ENCODE measurements at regions not wholly inside any gene's neighbourhood (a gene's known extent, or its start where the extent isn't known, plus 50 kb on each side); places are given as distances from the start of the nearest gene placed in this dataset.

GRCh38 chr12:90045559-90045958 is 336.9 kb upstream of the ATP2B1 start:
- TF ChIP-seq, protein P1, sequence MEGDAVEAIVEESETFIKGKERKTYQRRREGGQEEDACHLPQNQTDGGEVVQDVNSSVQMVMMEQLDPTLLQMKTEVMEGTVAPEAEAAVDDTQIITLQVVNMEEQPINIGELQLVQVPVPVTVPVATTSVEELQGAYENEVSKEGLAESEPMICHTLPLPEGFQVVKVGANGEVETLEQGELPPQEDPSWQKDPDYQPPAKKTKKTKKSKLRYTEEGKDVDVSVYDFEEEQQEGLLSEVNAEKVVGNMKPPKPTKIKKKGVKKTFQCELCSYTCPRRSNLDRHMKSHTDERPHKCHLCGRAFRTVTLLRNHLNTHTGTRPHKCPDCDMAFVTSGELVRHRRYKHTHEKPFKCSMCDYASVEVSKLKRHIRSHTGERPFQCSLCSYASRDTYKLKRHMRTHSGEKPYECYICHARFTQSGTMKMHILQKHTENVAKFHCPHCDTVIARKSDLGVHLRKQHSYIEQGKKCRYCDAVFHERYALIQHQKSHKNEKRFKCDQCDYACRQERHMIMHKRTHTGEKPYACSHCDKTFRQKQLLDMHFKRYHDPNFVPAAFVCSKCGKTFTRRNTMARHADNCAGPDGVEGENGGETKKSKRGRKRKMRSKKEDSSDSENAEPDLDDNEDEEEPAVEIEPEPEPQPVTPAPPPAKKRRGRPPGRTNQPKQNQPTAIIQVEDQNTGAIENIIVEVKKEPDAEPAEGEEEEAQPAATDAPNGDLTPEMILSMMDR (IDR thresholded peaks at IDR 0.05) = no peak

DNA sequence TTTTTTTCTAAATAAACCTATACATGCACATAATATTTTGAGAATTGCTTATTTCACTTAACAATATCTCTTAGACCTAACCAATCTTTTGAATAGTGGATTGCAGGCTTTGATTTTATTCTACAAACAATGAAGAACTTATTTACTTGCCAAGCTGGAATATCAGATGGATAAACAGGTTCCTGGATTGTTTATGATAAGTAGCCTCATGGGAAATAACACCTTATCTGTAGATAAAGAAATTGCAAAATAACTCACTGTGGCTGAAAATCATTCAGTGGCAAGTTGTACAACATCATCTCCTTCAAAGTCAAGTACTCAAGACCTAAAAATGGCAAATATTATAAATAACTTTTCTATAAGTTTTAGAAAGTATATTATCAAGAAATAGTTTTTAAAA is 335.4 kb upstream of the ATP2B1 start:
- TF ChIP-seq, protein P1 (IDR thresholded peaks at IDR 0.05) = no peak

DNA sequence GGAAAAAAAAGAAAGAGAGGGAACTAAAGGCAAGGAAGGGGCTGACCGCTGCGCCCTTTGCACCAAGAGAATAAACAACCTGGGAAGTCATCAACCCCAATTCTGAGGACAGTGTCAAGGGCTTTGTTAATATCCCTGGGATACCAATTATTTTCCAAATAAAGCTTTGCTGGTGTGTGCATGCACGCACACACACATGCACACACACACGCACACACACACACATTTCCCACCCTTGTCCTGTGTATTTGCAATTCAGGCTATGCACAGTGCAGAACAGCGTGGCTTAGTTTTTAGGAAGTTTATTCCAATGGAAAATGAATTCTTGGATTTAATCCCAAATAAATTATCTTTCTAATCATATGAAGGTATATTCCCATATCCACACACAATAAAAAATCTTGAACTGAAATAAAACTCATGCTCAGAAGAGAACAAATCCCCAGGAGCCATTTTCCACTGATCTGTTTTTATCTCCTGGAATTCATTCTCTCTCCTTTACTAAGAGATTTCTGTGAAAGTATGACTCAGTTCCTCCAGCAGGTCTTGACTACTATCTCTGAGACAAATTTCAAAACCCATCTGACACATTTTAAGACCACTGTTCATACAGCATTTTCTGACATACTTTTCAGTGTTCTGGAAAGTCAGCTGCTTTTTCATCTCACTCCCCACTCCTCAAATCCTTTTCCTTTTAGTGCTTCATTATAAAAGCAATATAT is 334.4 kb upstream of the ATP2B1 start:
- TF ChIP-seq, protein P1 (IDR thresholded peaks at IDR 0.05) = no peak

DNA sequence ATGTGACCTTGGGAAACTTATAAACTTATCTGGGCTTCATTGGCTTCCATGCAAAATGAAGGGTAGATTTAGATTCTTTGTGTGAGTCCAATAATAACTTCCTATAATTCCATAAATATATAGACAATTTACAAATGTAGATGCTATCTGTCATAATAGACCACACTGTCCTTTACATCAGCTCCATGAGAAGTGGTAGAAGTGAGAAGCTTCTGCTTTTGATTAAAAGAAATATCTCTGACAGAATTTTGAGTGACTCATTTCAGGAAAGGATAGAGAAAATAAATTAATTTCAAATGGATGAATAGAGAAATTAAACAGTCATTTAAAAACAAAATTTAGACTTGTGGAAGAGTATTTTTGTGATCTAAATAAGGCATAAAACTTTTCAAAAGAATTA is 329.7 kb upstream of the ATP2B1 start:
- TF ChIP-seq, protein P1 (IDR thresholded peaks at IDR 0.05) = no peak

GRCh38 chr12:90037740-90038139 is 329.1 kb upstream of the ATP2B1 start:
- TF ChIP-seq, protein P1 (IDR thresholded peaks at IDR 0.05) = no peak

DNA sequence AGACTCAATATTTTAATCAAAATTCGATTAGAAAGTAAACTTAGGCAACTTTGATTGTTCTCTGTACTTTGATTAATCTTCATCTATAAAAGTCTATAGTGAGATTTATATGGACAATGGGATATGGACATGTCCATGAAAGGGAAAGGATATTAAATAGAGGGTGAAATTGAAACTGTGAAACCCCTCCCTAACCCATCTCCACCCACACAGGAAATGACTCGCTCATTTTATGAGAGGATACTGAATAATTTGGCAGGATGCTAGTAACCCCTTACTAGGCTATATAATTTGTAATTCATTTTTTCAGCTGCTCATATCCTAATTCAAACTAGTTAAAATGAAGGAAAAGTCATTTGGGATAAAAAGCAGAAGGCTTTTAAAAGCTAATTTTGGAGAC is 328.0 kb upstream of the ATP2B1 start:
- TF ChIP-seq, protein P1 (IDR thresholded peaks at IDR 0.05) = no peak

DNA sequence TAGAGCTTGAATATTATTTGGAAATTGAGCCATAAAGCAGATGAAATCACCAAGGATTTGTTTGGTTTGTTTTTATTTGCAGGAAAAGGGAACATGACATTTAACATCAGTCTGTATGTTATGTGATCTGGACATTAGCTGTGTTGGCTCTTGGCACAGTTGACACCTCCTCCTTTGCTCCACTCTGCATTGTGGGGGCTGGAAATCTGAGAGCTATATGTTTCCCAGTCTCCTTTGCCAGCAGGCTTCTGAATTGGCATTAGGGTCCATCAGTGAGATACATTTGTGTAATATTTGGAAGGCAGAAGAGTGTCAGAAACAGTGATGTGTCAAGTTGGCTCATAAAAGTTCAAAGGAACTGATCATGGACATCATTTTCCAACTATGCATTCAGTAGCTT is 322.1 kb upstream of the ATP2B1 start:
- TF ChIP-seq, protein P1 (IDR thresholded peaks at IDR 0.05) = no peak

GRCh38 chr12:90029317-90029716 is 320.7 kb upstream of the ATP2B1 start:
- TF ChIP-seq, protein P1 (IDR thresholded peaks at IDR 0.05) = no peak

Measured in LNCAP (cell line).